Nucleus accumbens (tissue), 56 donors: ENCODE measurements at regions not wholly inside any gene's neighbourhood (a gene's known extent, or its start where the extent isn't known, plus 50 kb on each side); places are given as distances from the start of the nearest gene placed in this dataset.

ENCODE experiments used
- DNase-seq, 56 donors: peaks; one replicate each; lab custom pipeline; 2025; lab: John Stamatoyannopoulos, UW

DNA sequence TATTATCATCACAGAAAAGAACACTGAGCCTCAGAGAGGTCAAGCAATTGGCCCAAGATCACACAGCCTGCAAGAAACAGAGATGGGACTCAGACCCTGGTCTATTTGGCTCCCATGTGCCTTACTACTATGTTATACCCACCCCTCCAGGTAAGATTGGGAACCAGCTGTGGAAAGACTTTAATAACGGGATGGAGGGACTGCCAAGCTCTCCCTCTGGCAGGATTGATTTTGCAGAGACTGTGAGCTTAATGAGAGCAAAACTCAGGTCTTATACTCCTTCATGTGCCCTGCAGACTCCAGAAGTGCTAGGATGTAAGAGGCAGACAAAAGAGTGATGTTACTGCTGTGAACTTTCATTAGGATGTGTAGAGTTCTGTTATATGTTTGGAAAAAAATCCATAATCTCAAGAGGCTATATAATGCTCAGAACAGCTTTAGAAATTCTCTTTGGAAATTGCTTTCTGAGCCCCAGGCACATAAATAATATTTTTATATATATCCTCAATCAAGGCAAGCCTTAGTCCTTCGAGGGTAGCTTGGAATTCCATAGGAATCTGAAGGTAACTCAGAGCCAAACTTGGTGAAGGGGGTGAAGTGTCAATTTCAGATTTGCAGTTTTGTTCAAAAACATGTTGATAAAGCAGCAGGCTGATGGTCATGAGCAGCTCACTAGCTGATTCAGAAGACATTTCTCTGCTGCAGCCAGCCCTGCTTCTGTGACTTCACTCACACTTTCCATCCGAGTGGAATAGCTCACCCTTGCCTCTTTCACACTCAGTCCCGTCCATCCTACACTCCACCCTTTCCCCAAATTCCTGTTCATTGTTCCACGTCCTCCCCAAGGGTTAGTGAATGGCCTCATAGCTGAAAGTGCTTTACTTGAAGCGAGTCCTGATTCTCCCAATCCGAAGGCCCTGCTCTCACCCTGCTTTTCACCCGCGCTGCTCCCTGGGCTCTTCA is 188.8 kb downstream of the SNX19 start:
- no peak for DNase-seq

DNA sequence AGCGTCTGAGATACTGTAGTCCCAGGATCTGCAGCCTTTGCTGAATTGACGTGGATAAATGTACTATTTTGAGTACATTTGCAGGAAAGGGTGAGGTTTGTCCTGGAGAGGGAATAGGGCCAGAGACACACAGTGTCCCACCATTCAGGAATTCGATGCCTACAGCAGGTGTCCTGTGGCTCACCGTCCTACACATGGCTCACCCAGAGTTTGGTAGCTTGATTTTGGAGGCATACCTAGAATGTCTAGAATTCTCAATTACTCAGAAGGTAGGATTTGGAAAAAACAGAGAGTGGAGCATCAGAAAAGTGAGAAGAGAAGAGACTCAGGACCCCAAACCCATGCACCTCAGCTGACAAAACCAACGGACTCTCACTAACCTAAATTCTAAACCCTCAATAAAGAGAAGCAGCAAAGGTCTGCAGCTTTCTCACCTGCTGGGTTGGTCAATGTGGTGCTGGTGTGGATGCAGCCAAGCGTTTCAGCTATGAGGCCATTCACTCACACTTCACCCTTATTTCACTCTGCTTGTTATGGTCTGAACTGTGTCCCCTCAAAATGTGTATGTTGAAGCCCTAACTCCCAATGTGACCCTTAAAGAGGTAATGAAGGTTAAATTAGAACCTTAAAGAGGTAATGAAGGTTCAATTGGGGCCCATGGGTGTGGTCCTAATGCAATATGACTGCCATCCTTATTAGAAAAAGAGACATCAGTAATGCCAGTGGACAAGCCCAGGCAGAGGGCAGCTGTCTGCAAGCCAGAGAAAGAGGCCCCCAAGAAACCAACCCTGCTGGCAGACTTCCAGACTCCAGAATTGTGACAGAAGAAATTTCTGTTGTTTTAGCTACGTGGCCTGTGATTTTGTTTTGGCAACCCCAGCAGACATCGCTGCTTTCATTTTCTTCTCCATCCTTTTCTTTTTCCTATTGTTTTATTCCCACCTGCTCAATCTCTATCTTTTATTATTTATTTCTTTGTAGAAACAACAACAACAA is 187.8 kb downstream of the SNX19 start:
- no peak for DNase-seq

GRCh38 chr11:130729193-130729592 is 187.1 kb downstream of the SNX19 start:
- DNase-seq: no peak

DNA sequence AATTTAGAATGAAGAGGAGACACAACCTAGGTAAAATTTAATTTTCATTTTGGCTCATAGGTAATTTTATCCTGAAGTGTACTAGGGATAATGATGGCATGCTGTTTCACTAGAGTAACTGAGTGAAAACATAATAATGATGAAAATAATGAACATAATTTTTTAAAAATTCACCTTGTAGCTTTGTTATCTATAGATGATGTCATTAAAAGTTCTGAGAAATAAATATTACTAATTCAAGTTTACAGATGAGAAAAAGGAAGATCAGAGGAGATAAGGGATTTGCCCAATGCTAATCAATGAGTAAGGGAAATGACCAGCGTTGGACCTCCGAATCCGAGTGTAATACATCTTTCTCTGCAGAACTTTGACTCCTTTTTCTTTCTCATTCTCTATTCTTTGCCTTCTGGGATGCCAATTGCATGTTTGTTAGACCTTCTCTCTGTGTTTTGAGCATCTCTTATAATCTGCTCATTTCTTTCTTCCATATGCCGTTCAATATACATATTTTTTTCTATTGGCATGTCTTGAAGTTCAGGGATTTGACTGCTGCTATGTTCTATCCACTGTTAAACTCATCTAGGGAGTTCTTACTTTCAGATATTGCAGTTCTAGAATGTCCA is 186.5 kb downstream of the SNX19 start:
- DNase-seq: no peak

DNA sequence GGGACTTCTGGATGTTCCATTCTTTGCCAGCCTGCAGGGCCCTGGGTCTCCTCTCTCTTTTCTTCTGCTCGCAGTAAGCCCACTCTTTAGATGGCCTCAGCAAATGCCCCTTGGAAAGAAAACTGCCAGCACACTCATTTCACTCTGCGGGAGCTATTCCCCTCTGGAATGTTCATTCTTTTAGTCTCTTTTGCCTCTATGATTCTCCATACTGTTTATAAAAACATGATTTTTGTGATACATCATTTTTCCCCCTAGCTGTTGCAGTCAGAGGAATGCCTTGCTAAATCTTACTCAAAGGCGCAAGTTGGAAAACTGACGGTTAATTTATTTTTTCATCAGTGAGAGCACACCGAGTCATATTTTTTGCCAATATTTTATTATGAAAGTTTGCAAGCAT is 184.9 kb downstream of the SNX19 start:
- DNase-seq: no peak

- no peak for DNase-seq
Measured at GRCh38 chr11:130732476-130732875, 183.8 kb downstream of the SNX19 start.

GRCh38 chr11:130737041-130737830 is 179.0 kb downstream of the SNX19 start:
- no peak for DNase-seq

DNA sequence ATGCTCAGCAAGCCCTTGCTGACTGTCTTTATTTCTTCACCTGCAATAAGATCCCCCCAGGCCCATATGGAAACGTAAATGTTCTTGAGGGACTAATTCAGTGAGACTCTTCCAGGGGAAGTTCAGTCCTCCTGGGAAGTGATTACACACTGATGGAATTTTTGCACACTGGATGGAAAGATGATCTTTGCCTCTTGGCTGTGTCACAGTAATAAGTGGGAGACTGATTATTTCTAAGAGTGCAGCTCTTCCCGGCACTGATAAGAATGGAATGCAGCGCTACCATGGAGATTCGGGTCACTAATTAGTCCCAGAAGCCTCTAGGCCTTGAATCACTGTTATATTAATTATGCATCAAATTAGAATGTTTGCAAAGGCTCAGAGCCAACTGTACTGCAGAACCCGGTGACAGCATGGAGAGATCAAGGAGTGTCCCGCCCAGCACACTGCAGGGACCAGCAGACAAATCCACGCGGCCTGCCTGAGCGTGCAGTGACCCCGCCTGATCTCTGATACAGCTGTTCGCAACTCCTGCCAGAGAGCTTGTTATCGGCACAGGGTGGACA is 178.3 kb downstream of the SNX19 start:
- DNase-seq: peak in 1 of 56 donors; percentile 10

GRCh38 chr11:130738611-130739010 is 177.7 kb downstream of the SNX19 start:
- no peak for DNase-seq

DNA sequence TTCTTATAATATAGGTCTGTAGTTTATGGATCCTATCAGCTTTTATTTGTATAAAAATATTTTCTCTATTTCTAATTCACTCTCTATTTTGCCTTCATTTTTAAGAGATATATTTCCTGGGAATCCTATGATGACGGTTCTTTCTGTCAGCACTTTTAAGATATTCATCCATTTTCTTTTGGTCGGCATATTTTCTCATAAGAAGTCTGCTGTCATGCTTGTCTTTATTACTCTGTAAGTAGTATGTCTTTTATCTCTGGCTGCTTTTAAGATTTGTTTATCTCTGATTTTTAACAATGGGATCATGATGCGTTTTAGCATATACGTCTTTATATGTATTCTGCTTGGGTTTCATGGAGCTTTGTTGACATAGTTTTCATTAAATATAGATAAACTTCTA is 175.5 kb downstream of the SNX19 start:
- DNase-seq: no peak

DNA sequence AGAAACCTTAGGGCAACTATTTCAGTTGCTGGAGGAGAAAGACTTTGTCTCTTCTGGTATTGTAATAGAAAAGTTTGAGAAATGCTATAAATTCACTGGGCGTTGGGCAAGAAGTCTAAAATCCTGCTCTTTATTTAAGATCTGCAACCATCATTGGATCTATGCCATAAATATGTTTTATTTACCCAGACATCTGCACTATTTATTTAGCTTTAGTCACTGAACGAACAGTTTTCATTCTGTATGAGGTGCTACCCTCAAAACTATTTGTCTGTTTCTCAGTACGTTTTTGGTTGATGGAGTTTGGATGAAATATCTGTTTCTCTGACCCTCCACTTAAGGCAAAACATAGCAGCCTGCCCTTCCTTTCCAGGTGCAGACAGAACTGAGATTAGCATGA is 171.5 kb downstream of the SNX19 start:
- no peak for DNase-seq

- DNase-seq: no peak
Measured at GRCh38 chr11:130749216-130749615, 167.1 kb downstream of the SNX19 start.

DNA sequence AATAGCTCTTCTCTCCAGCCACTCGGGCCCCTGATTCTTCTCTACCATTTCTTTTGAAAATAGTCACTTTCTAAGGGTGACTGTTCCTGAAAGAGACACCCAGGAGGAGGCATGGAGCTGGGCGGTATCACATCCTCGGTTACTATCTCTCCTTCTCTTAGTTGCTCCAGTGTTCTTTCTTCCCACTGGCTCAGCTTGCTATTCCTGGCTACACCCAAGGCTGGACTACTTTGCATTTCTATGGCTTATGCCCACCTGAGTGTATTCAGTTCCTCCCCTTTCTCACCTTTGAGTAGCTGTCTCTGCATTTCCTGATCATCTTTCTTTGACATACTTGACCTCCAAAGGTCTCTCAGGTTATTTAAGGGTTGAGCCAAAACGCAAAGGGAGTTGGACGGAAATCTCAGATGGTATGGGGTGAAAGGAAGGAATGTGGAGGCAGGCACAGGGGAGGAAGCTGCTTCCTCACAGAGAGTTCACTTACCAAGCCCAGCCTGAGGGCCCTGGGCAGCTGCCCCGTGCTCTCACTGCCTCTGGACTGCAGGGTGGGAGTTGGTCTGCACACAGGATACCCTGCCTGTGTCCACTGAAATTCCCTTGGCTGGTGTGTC is 155.7 kb downstream of the SNX19 start:
- DNase-seq: no peak

- no peak for DNase-seq
Measured at GRCh38 chr11:130761560-130762220, 154.6 kb downstream of the SNX19 start.

- DNase-seq: no peak
Measured at GRCh38 chr11:130762638-130763037, 153.6 kb downstream of the SNX19 start.

- no peak for DNase-seq
Measured at GRCh38 chr11:130763087-130763980, 152.9 kb downstream of the SNX19 start.

GRCh38 chr11:130765406-130765805 is 150.9 kb downstream of the SNX19 start:
- DNase-seq: no peak
